ENCODE measurements at regions not wholly inside any gene's neighbourhood (a gene's known extent, or its start where the extent isn't known, plus 50 kb on each side); places are given as distances from the start of the nearest gene placed in this dataset.

DNA sequence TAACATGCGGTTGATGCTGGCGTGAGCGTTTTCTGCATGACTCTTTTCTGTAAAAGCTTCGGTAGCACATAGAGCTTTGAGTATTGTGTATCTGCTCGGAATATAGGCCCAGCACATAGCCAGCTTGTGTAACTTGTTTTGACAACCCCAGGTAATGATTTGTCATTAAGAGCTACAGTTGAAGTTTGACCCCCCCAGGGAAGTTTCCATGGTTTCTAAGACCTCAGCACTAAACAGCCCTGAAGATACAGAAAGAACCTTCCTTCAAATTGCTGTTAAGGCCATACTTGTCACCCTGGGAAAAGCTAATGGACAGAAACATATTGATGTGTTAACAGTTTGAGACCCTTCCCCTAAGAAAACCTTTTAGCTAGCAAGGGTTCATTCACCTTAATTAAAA is 380.7 kb downstream of the PRDM2 start:
- Mint-ChIP-seq H3K27ac (no peak overlapping the region), H3K27me3 (no peaks in the 10 kb centered on the region), H3K9me3 (no peaks in the 10 kb centered on the region), H3K36me3 (no peaks in the 10 kb centered on the region), H3K4me1 (no peaks in the 10 kb centered on the region), H3K4me3 (no peak overlapping the region)

DNA sequence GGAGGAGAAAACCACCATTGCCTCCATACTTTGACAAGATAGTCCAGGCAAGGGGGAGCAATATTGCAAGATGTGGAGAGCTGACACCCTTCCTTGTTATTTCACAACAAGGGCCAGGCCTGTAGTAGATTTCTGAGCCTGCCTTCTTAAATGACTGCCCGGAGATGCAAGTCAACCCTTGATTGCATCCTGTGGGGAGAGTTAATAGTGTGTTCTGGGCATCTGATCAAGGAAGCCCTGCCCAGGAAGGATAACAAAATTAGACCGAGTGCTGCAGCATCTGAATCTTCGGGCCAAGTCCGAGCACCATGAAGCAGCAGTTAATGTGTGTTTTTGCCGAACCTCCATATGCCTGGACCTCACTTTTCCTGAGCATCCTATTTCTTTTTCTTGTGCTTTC is 382.3 kb downstream of the PRDM2 start:
- no peaks in the 10 kb centered on the region for H3K36me3 Mint-ChIP-seq

DNA sequence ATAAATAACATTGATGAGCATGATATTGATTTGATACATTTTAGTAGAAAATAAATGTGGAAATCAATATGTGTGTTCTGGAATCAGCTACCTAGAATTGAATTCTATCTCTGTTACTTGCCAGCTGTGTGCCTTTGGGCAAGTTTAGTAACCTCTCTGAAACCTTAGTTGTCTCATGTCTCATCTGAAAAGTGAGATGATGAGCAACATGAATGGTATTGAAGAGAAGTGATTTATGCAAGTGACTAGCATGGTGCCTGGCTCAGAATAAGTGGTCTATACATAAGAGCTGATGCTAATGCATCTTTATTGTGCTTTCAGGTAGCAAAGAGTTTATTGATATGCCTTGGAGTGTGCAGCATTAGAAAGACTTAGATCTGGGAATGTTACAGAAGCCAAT is 383.3 kb downstream of the PRDM2 start:
- Mint-ChIP-seq H3K27ac (no peak overlapping the region), H3K4me1 (no peaks in the 10 kb centered on the region), H3K27me3 (no peaks in the 10 kb centered on the region), H3K36me3 (no peaks in the 10 kb centered on the region), H3K9me3 (peaks cover 6% of the 10 kb centered on the region), H3K4me3 (no peak overlapping the region)

More for the DNA sequence above, 382.3 kb downstream of the PRDM2 start:
- peaks cover 2% of the 10 kb centered on the region for H3K9me3 Mint-ChIP-seq
- H3K4me3 Mint-ChIP-seq: no peak overlapping the region
- no peaks in the 10 kb centered on the region for H3K27me3 Mint-ChIP-seq
- no peak overlapping the region for H3K27ac Mint-ChIP-seq
- H3K4me1 Mint-ChIP-seq: no peaks in the 10 kb centered on the region

GRCh38 chr1:14083706-14084105 is 383.7 kb downstream of the PRDM2 start:
- H3K27me3 Mint-ChIP-seq: peaks cover 2% of the 10 kb centered on the region
- no peak overlapping the region for H3K27ac Mint-ChIP-seq
- no peak overlapping the region for H3K4me3 Mint-ChIP-seq
- no peaks in the 10 kb centered on the region for H3K36me3 Mint-ChIP-seq
- H3K9me3 Mint-ChIP-seq: peaks cover 6% of the 10 kb centered on the region
- H3K4me1 Mint-ChIP-seq: no peaks in the 10 kb centered on the region

DNA sequence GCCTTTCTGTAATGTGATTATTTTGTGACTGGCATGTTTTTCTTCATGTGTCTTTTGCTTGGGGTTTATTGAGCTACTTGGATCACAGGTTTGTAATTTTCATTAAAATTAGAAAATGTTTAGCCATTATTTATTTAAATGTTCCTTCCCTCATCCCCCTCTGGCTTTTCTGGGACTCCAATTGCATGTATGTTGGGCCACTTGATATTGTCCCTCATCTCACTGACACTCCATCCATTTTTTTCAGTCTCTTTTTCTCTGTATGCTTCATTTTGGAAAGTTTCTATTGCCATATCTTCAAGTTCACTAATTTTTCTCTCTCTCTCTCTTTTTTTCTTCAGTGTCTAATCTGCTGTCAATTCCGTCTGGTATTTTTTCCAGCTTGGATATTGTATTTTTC is 390.1 kb downstream of the PRDM2 start:
- Mint-ChIP-seq H3K9me3 (peaks cover 12% of the 10 kb centered on the region), H3K27ac (no peak overlapping the region), H3K36me3 (peaks cover 4% of the 10 kb centered on the region), H3K4me1 (no peaks in the 10 kb centered on the region), H3K4me3 (no peak overlapping the region), H3K27me3 (peaks cover 16% of the 10 kb centered on the region)

GRCh38 chr1:14090531-14090930 is 390.5 kb downstream of the PRDM2 start:
- no peak overlapping the region for H3K4me3 Mint-ChIP-seq
- H3K27ac Mint-ChIP-seq: no peak overlapping the region
- H3K4me1 Mint-ChIP-seq: no peaks in the 10 kb centered on the region
- peaks cover 16% of the 10 kb centered on the region for H3K27me3 Mint-ChIP-seq
- peaks cover 12% of the 10 kb centered on the region for H3K9me3 Mint-ChIP-seq
- H3K36me3 Mint-ChIP-seq: peaks cover 4% of the 10 kb centered on the region

DNA sequence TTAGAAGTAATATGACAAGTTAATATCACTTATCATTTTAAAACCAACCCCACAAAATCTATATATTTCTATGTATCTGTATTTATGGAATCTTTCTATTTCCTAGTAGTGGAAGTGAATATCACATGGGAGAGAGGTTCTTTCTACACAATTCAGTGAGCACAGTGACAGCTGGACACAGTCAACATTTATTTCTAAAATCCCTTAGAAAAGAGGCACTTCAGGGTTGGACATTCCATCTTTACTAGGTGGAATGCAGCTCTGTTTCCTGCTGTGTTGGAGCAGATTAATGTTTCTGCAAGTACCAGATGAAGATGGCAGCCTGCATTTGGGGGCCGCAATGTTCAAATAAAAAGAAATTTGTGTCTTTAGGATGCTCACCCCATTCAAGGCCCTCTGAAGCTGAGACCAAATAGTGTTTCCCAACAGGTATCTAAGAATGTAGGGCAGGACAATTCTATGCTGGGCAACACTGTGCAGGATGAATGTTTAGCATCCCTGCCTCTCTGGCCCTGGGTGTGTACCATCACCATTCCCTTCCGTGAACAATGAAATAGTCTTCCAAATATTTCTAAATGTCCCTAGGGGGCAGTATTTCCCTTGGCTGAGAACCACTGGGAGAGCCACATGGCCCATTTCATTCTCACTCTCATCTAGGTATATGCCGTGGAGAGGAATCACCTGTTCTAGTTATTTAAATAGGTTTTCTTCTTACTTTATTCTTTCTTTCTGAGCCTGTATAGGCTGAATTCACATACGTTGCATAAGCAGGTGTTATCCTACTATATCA is 394.8 kb downstream of the PRDM2 start:
- H3K9me3 Mint-ChIP-seq: peaks cover 6% of the 10 kb centered on the region
- H3K27me3 Mint-ChIP-seq: peaks cover 14% of the 10 kb centered on the region
- H3K4me1 Mint-ChIP-seq: no peaks in the 10 kb centered on the region
- H3K4me3 Mint-ChIP-seq: no peak overlapping the region
- H3K27ac Mint-ChIP-seq: no peak overlapping the region
- peaks cover 4% of the 10 kb centered on the region for H3K36me3 Mint-ChIP-seq

- no peaks in the 10 kb centered on the region for H3K36me3 Mint-ChIP-seq
- H3K9me3 Mint-ChIP-seq: no peaks in the 10 kb centered on the region
- no peak overlapping the region for H3K27ac Mint-ChIP-seq
- no peak overlapping the region for H3K4me3 Mint-ChIP-seq
- peaks cover 2% of the 10 kb centered on the region for H3K27me3 Mint-ChIP-seq
- H3K4me1 Mint-ChIP-seq: no peaks in the 10 kb centered on the region
Observed at GRCh38 chr1:14098294-14098913, 398.4 kb downstream of the PRDM2 start.

DNA sequence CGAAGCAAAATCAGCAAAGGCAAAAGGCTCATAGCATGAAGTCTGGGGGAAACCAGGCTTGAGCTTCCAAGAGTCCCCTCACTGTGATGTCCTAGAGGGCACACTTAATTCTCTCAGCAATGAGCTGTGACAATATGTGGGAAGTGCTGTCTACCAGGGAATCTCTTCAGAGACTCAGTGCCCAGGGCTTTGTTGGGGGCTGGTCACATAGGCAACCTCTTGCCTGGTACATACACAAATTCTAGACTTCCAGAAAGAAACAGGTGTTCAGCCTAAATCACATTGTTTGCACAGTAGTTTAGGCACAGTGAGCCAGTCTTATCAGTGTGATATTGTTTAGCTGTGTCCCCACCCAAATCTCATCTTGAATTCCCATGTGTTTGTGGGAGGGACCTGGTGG is 400.5 kb downstream of the PRDM2 start:
- Mint-ChIP-seq H3K27me3 (no peaks in the 10 kb centered on the region), H3K4me3 (no peak overlapping the region), H3K36me3 (no peaks in the 10 kb centered on the region), H3K9me3 (no peaks in the 10 kb centered on the region), H3K4me1 (no peaks in the 10 kb centered on the region), H3K27ac (no peak overlapping the region)

- Mint-ChIP-seq H3K27ac (no peak overlapping the region), H3K27me3 (no peaks in the 10 kb centered on the region), H3K36me3 (no peaks in the 10 kb centered on the region), H3K4me3 (no peak overlapping the region), H3K9me3 (no peaks in the 10 kb centered on the region), H3K4me1 (no peaks in the 10 kb centered on the region)
Observed at GRCh38 chr1:14100919-14101318, 400.9 kb downstream of the PRDM2 start.

DNA sequence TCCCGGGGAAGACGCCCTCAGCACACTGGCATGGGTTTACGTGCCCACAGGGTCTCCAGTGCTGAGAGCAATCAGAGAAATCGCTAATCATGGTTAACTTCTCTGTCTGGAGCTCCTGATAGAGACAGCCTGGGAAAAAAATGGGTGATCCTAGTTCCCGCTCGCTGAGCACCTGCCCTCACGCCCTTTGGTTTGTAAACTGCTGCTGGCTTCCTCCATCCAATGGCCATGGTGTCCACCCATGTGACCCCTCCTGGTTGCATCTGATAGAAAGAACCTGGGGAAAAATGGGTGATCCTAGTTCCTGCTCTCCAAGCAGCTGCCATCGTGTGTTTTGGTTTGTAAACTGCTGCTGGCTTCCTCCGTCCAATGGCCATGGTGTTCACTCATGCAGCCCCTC is 402.2 kb downstream of the PRDM2 start:
- H3K4me3 Mint-ChIP-seq: no peak overlapping the region
- peaks cover 5% of the 10 kb centered on the region for H3K27me3 Mint-ChIP-seq
- no peak overlapping the region for H3K27ac Mint-ChIP-seq

GRCh38 chr1:14103878-14104430 is 404.0 kb downstream of the PRDM2 start:
- no peak overlapping the region for H3K4me3 Mint-ChIP-seq
- no peaks in the 10 kb centered on the region for H3K9me3 Mint-ChIP-seq
- H3K27me3 Mint-ChIP-seq: peaks cover 11% of the 10 kb centered on the region
- no peaks in the 10 kb centered on the region for H3K36me3 Mint-ChIP-seq
- no peaks in the 10 kb centered on the region for H3K4me1 Mint-ChIP-seq
- H3K27ac Mint-ChIP-seq: no peak overlapping the region

More for the DNA sequence above, 402.2 kb downstream of the PRDM2 start:
- H3K9me3 Mint-ChIP-seq: no peaks in the 10 kb centered on the region
- no peaks in the 10 kb centered on the region for H3K36me3 Mint-ChIP-seq
- H3K4me1 Mint-ChIP-seq: no peaks in the 10 kb centered on the region

- Mint-ChIP-seq H3K27ac (no peak overlapping the region), H3K9me3 (no peaks in the 10 kb centered on the region), H3K36me3 (no peaks in the 10 kb centered on the region), H3K4me3 (no peak overlapping the region), H3K27me3 (peaks cover 11% of the 10 kb centered on the region), H3K4me1 (no peaks in the 10 kb centered on the region)
Observed at GRCh38 chr1:14106126-14106525, 406.1 kb downstream of the PRDM2 start.

DNA sequence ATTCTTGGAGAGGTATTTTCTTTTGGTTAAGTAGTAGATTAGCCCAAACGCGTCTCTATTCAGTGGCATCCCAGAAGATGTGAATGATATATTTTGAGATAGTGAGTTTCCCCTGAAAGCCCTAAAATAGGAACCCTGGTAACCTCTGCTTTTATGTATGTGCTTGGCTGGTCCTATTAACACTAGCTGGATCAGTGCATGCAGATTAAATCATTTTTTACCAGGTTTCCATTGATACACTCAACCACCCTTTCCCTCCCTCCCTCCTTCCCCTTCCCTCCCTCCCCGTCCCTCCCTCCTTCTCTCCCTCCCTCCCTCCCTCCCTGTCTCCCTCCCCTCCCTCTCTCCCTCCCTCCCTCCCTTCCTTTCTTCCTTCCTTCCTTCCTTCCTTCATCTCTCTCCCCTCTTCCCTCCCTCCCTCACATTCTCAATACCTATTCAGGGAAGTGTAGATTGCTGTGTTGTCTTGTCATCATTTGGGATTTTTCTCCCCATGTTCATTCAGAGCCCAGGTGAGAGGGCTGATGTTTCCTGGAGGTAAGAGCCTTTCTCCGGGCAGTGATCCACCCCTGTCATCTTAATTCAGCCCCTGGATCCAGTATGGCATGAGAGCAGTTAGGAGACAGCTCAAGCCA is 406.8 kb downstream of the PRDM2 start:
- no peaks in the 10 kb centered on the region for H3K4me1 Mint-ChIP-seq
- no peak overlapping the region for H3K27ac Mint-ChIP-seq
- H3K9me3 Mint-ChIP-seq: no peaks in the 10 kb centered on the region
- H3K27me3 Mint-ChIP-seq: peaks cover 11% of the 10 kb centered on the region
- no peak overlapping the region for H3K4me3 Mint-ChIP-seq
- H3K36me3 Mint-ChIP-seq: no peaks in the 10 kb centered on the region

- peaks cover 13% of the 10 kb centered on the region for H3K27me3 Mint-ChIP-seq
Observed at GRCh38 chr1:14108356-14109275, 408.6 kb downstream of the PRDM2 start.

More at GRCh38 chr1:14108356-14109275, 408.6 kb downstream of the PRDM2 start:
- no peaks in the 10 kb centered on the region for H3K9me3 Mint-ChIP-seq
- H3K4me1 Mint-ChIP-seq: no peaks in the 10 kb centered on the region
- H3K27ac Mint-ChIP-seq: no peak overlapping the region
- no peaks in the 10 kb centered on the region for H3K36me3 Mint-ChIP-seq
- H3K4me3 Mint-ChIP-seq: no peak overlapping the region

Data from activated naive CD4-positive, alpha-beta T cell treated with anti-CD3 and anti-CD28 coated beads, Interleukin-2, amount 50 U/mL, for 24 hours (primary cell).